Endothelial cell of umbilical vein (primary cell): ENCODE measurements at regions not wholly inside any gene's neighbourhood (a gene's known extent, or its start where the extent isn't known, plus 50 kb on each side); places are given as distances from the start of the nearest gene placed in this dataset.

Source experiments
- BruUV-seq: library from RNA; stranded (reverse); fragments of 400-500 nt; replicated peaks from 2 replicates; lab custom pipeline; 2021; lab: Mats Ljungman, UMichigan
- CTCF ChIA-PET: fragments of 300-600, 350-600 bp; sonication (Branson Sonifier 250); formaldehyde crosslinking; loops from one replicate; lab custom pipeline; 2021; ENCODE audit warnings: antibody characterized with exemption, inconsistent platforms; lab: Charles Lee
- POLR2A ChIA-PET: fragments of 300-600, 350-600 bp; sonication (Branson Sonifier 250); formaldehyde crosslinking; loops from one replicate; lab custom pipeline; 2021; ENCODE audit warnings: antibody characterized with exemption, inconsistent platforms; lab: Charles Lee
- DNase-seq: peaks from one replicate; pipeline ENCODE4 v3.0.0-alpha.2; 2011; ENCODE audit warnings: low read depth, low spot score
- FAIRE-seq: peaks from 2 replicates; lab custom pipeline; 2011; peaks lifted over from hg19 to GRCh38; lab: Jason Lieb, UNC
- H2AFZ ChIP-seq: 2 replicates; pipeline ENCODE4 v1.6.0; 2012; ENCODE audit warnings: low read depth, low read length, control low read depth, inconsistent platforms
- H3K27ac ChIP-seq: 2 replicates; pipeline ENCODE4 v1.5.1; 2011; ENCODE audit warnings: low read depth, mild to moderate bottlenecking, control low read depth, low read length, moderate library complexity; ENCODE audit not compliant: insufficient read depth
- H3K27me3 ChIP-seq, 2 experiments: 2 replicates each; pipeline versions ENCODE4 v1.6.0 to v1.6.1; 2011; ENCODE audit warnings: low read length in 2 of 2, mixed read lengths in 1 of 2; ENCODE audit not compliant: control insufficient read depth in 2 of 2, insufficient read depth in 2 of 2
- H3K36me3 ChIP-seq, 2 experiments: 2 replicates in 1 of 2; 3 replicates in 1 of 2; pipeline ENCODE4 v1.5.1; 2011; ENCODE audit warnings: low read length in 2 of 2, mild to moderate bottlenecking in 1 of 2, moderate library complexity in 1 of 2; ENCODE audit not compliant: control insufficient read depth in 2 of 2, insufficient read depth in 2 of 2; ENCODE audit errors: extremely low read depth in 1 of 2
- H3K4me1 ChIP-seq: 3 replicates; pipeline ENCODE4 v1.5.1; 2011; ENCODE audit warnings: mild to moderate bottlenecking, low read length; ENCODE audit not compliant: control insufficient read depth, insufficient read depth; ENCODE audit errors: extremely low read depth
- H3K4me2 ChIP-seq: 2 replicates; pipeline ENCODE4 v1.6.1; 2011; ENCODE audit warnings: low read length, control low read depth, mixed read lengths; ENCODE audit not compliant: insufficient read depth
- H3K4me3 ChIP-seq, 3 experiments: fragments of 200-600 bp in 1 of 3; sonication (generic), shearing (Covaris generic) in 1 of 3; replicated peaks in 1 of 3; 2 replicates each; pipeline ENCODE4 v1.5.1; 2011 to 2016; ENCODE audit warnings: control low read depth in 3 of 3, low read length in 3 of 3, mild to moderate bottlenecking in 2 of 3, inconsistent platforms in 1 of 3, low read depth in 1 of 3, moderate library complexity in 1 of 3; ENCODE audit not compliant: insufficient read depth in 1 of 3
- H3K79me2 ChIP-seq: 2 replicates; pipeline ENCODE4 v1.6.0; 2012; ENCODE audit warnings: low read length, inconsistent platforms; ENCODE audit not compliant: control insufficient read depth, insufficient read depth
- H3K9ac ChIP-seq: replicated peaks from 2 replicates; pipeline ENCODE3; 2011; ENCODE audit warnings: low read length, control low read depth; ENCODE audit not compliant: insufficient read depth; ENCODE audit errors: extremely low read depth
- H3K9me1 ChIP-seq: replicated peaks from 3 replicates; pipeline ENCODE4 v1.6.0; 2011; ENCODE audit warnings: mild to moderate bottlenecking, low read length; ENCODE audit not compliant: control insufficient read depth, insufficient read depth; ENCODE audit errors: extremely low read depth
- H3K9me3 ChIP-seq: replicated peaks from 2 replicates; pipeline ENCODE4 v1.5.1; 2012; ENCODE audit warnings: low read length, inconsistent platforms; ENCODE audit not compliant: control insufficient read depth, insufficient read depth
- H4K20me1 ChIP-seq: replicated peaks from 2 replicates; pipeline ENCODE3; 2011; ENCODE audit warnings: mild to moderate bottlenecking, low read length; ENCODE audit not compliant: control insufficient read depth, insufficient read depth; ENCODE audit errors: extremely low read depth
- EZH2 ChIP-seq: IDR thresholded peaks from 2 replicates; pipeline ENCODE4 v1.6.1; 2012; ENCODE audit warnings: borderline replicate concordance, low read depth, mild to moderate bottlenecking, moderate library complexity, low read length, inconsistent platforms; ENCODE audit not compliant: severe bottlenecking
- FOS ChIP-seq: IDR thresholded peaks from 2 replicates; pipeline ENCODE4 v1.6.1; 2011; ENCODE audit warnings: mild to moderate bottlenecking, low read length, moderate library complexity, borderline replicate concordance; ENCODE audit not compliant: insufficient read depth
- JUN ChIP-seq: IDR thresholded peaks from 2 replicates; pipeline ENCODE4 v1.6.1; 2011; ENCODE audit warnings: borderline replicate concordance, low read depth; ENCODE audit not compliant: insufficient read length, insufficient read depth
- MYC ChIP-seq: IDR thresholded peaks from one replicate; pipeline ENCODE4 v1.6.1; 2011; ENCODE audit warnings: mild to moderate bottlenecking, low read depth, low read length
- POLR2A ChIP-seq: IDR thresholded peaks from 2 replicates; pipeline ENCODE4 v1.6.1; 2012; ENCODE audit warnings: low read depth, mild to moderate bottlenecking, control low read depth, low read length
- POLR2AphosphoS5 ChIP-seq: IDR thresholded peaks from 2 replicates; pipeline ENCODE4 v1.6.1; 2012; ENCODE audit warnings: low read depth, mild to moderate bottlenecking, control low read depth, low read length, moderate library complexity; ENCODE audit not compliant: insufficient read depth
- dilution Hi-C: fragments of 300-500 bp; cut with MboI; formaldehyde crosslinking; loops from one replicate; pipeline ENCODE4 v1.15.0; 2019; ENCODE audit warnings: low sequenced_read_pairs; ENCODE audit not compliant: extremely low pct_ligation_motif_present
- intact Hi-C: fragments of 100-400 bp; cut with micrococcal nuclease; formaldehyde crosslinking; loops from one replicate; pipeline ENCODE4 v1.10.0; 2022

DNA sequence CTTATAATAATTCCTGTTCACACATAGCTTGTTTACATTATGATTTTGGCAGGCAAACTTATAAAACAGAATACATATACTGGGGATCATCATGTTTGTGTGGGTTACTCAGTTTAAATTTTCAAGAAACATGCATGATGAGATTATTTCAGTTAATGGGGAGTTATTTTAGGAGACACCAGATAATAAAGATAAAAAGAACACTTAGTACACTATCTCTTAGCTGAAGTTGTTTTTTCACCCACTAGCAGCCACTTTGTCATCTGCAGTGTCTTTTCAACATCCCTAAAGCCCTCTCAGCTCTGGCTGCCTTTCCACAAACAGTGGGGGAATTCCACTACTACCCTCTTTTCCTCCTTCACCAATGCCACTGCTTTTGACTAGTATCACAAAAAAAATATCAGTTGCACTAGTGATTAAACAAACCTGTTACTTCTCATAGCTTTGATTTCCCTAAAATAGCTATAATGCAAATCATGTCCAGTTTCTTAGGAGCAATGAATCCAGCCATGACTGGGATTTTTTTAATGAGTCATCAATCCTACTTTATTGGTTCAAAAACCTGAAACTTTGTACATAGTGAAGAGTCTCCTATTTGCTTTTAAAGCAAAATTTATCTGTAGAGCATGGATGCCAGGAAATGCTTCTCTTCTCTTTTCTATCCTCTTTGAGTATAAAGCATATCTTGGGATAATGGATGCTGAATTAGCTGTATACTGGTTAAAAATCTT is 156.7 kb upstream of the TFPI start:
- H3K4me1 ChIP-seq = peaks cover 9% of the 10 kb centered on the region
- H3K9me3 ChIP-seq = no peaks in the 10 kb centered on the region
- H3K27me3 ChIP-seq = no peaks in the 10 kb centered on the region
- no peak overlapping the region for H3K27ac ChIP-seq
- intact Hi-C loops (no loop called here), dilution Hi-C loops (no loop called here)
- no peaks in the 10 kb centered on the region for H3K36me3 ChIP-seq
- ChIA-PET POLR2A (no interaction called here), CTCF (no interaction called here)
- FAIRE-seq (no peak), DNase-seq (no peak)
- H3K9ac ChIP-seq = no peak overlapping the region
- TF ChIP-seq FOS (peak; percentile 18), JUN (no peak), POLR2AphosphoS5 (no peak)
- no peak overlapping the region for H3K4me2 ChIP-seq
- peak overlapping the region; percentile 48 for H2AFZ ChIP-seq
- no TSS peak for BruUV-seq
- H4K20me1 ChIP-seq = no peaks in the 10 kb centered on the region
- H3K4me3 ChIP-seq = no peak overlapping the region
- H3K79me2 ChIP-seq = no peaks in the 10 kb centered on the region
- no peaks in the 10 kb centered on the region for H3K9me1 ChIP-seq

- CTCF ChIA-PET = no interaction called here
- DNase-seq = no peak
- intact Hi-C loops = no loop called here
Observed at GRCh38 chr2:187715590-187715989, 161.4 kb upstream of the TFPI start.

More at GRCh38 chr2:187715590-187715989, 161.4 kb upstream of the TFPI start:
- Histone ChIP-seq H3K4me3 (no peak overlapping the region), H3K79me2 (no peaks in the 10 kb centered on the region), H3K9me3 (no peaks in the 10 kb centered on the region), H3K9me1 (no peaks in the 10 kb centered on the region), H3K27me3 (no peaks in the 10 kb centered on the region), H3K9ac (no peak overlapping the region), H2AFZ (no peak overlapping the region), H4K20me1 (no peaks in the 10 kb centered on the region), H3K36me3 (no peaks in the 10 kb centered on the region), H3K4me2 (no peak overlapping the region), H3K27ac (no peak overlapping the region), H3K4me1 (no peaks in the 10 kb centered on the region)
- no peak for FAIRE-seq
- TF ChIP-seq POLR2A (no peak), EZH2 (no peak), FOS (no peak), MYC (no peak)
- POLR2A ChIA-PET = no interaction called here
- dilution Hi-C loops = no loop called here
- BruUV-seq = no TSS peak
